ENCODE measurements at regions not wholly inside any gene's neighbourhood (a gene's known extent, or its start where the extent isn't known, plus 50 kb on each side); places are given as distances from the start of the nearest gene placed in this dataset.

- no peak for DNase-seq
Measured at GRCh38 chr13:73695325-73695724, 438.9 kb downstream of the KLF12 start.

GRCh38 chr13:73693215-73693614 is 441.0 kb downstream of the KLF12 start:
- no peak for DNase-seq

GRCh38 chr13:73691891-73692290 is 442.3 kb downstream of the KLF12 start:
- DNase-seq = no peak

GRCh38 chr13:73687929-73688328 is 446.3 kb downstream of the KLF12 start:
- no peak for DNase-seq

GRCh38 chr13:73687087-73687486 is 447.1 kb downstream of the KLF12 start:
- DNase-seq = no peak

GRCh38 chr13:73684750-73685149 is 449.5 kb downstream of the KLF12 start:
- no peak for DNase-seq

GRCh38 chr13:73684286-73684685 is 449.9 kb downstream of the KLF12 start:
- DNase-seq = no peak

GRCh38 chr13:73683746-73684145 is 450.5 kb downstream of the KLF12 start:
- DNase-seq = no peak

GRCh38 chr13:73681779-73682178 is 452.4 kb downstream of the KLF12 start:
- no peak for DNase-seq

- DNase-seq = no peak
Measured at GRCh38 chr13:73681015-73681414, 453.2 kb downstream of the KLF12 start.

GRCh38 chr13:73677048-73677601 is 457.1 kb downstream of the KLF12 start:
- DNase-seq = no peak

- no peak for DNase-seq
Measured at GRCh38 chr13:73676550-73677047, 457.6 kb downstream of the KLF12 start.

GRCh38 chr13:73675821-73676220 is 458.4 kb downstream of the KLF12 start:
- no peak for DNase-seq

GRCh38 chr13:73674570-73674969 is 459.6 kb downstream of the KLF12 start:
- no peak for DNase-seq

- no peak for DNase-seq
Measured at GRCh38 chr13:73673931-73674330, 460.3 kb downstream of the KLF12 start.

- DNase-seq = no peak
Measured at GRCh38 chr13:73672492-73672891, 461.7 kb downstream of the KLF12 start.

GRCh38 chr13:73671732-73672131 is 462.5 kb downstream of the KLF12 start:
- no peak for DNase-seq

- no peak for DNase-seq
Measured at GRCh38 chr13:73671011-73671410, 463.2 kb downstream of the KLF12 start.

- DNase-seq = no peak
Measured at GRCh38 chr13:73667756-73668155, 466.4 kb downstream of the KLF12 start.

GRCh38 chr13:73665261-73665660 is 468.9 kb downstream of the KLF12 start:
- DNase-seq = no peak

GRCh38 chr13:73664851-73665250 is 469.4 kb downstream of the KLF12 start:
- DNase-seq = no peak

- DNase-seq = no peak
Measured at GRCh38 chr13:73662833-73663232, 471.4 kb downstream of the KLF12 start.

GRCh38 chr13:73661687-73662425 is 472.3 kb downstream of the KLF12 start:
- no peak for DNase-seq

GRCh38 chr13:73661066-73661465 is 473.1 kb downstream of the KLF12 start:
- DNase-seq = no peak

GRCh38 chr13:73658639-73659038 is 475.6 kb downstream of the KLF12 start:
- no peak for DNase-seq

Measured in stimulated activated naive CD4-positive, alpha-beta T cell treated with Interleukin-2 at 50 U/mL for 16 hours (primary cell).